Neural progenitor cell (in vitro differentiated cells): ENCODE measurements at regions not wholly inside any gene's neighbourhood (a gene's known extent, or its start where the extent isn't known, plus 50 kb on each side); places are given as distances from the start of the nearest gene placed in this dataset.

Experiments used
- EZH2 ChIP-seq: fragments of 200-600 bp; sonication (generic); IDR thresholded peaks from 2 replicates; pipeline ENCODE4 v1.6.1; 2017; ENCODE audit warnings: antibody characterized with exemption, mild to moderate bottlenecking, moderate library complexity
- TF ChIP-seq, protein P1 (sequence below): fragments of 200-600 bp; sonication (generic); IDR thresholded peaks from 2 replicates; pipeline ENCODE4 v1.5.1; 2017; ENCODE audit warnings: antibody characterized with exemption, mild to moderate bottlenecking

DNA sequence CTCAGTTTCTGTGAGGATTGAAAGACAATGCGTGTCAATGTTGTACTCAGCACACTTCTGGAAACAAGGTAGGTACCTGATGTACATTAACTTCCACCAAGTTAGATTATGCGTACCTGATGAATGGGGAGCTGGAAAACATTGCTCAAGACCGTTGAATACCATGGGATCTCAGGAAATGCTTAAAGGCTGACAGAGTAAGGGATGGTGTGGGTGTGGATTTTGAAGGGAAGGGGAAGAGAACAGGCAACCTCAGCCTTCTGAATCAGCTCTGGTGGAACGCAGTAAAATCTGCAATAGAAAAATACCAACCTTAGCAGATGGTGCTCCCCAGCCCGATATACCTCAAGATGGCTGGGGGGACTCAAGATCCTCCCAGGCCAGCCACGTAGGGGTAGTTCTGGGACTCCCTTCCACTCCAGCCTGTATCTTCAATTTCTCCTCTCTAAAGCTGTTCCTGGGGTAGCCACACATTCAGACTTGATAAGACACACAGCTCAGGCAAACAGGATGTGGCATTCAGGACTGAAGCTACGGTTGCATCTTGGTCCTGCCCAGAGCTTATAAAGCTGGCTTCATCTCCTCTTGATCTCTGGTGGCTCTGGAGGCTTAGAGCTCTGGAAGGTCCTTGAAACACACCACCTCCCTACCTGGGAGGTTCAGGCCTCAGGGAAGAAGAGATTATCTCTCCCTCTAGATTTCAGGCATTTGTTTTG lies 111.8 kb downstream of the CTNND1 start:
- no peak for TF ChIP-seq EZH2
- TF ChIP-seq, protein P1, sequence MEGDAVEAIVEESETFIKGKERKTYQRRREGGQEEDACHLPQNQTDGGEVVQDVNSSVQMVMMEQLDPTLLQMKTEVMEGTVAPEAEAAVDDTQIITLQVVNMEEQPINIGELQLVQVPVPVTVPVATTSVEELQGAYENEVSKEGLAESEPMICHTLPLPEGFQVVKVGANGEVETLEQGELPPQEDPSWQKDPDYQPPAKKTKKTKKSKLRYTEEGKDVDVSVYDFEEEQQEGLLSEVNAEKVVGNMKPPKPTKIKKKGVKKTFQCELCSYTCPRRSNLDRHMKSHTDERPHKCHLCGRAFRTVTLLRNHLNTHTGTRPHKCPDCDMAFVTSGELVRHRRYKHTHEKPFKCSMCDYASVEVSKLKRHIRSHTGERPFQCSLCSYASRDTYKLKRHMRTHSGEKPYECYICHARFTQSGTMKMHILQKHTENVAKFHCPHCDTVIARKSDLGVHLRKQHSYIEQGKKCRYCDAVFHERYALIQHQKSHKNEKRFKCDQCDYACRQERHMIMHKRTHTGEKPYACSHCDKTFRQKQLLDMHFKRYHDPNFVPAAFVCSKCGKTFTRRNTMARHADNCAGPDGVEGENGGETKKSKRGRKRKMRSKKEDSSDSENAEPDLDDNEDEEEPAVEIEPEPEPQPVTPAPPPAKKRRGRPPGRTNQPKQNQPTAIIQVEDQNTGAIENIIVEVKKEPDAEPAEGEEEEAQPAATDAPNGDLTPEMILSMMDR = no peak
